ENCODE measurements at regions not wholly inside any gene's neighbourhood (a gene's known extent, or its start where the extent isn't known, plus 50 kb on each side); places are given as distances from the start of the nearest gene placed in this dataset.
"Not testable (repeated sequence)": the region's sequence is repeated elsewhere in the genome, so short reads cannot be mapped to it uniquely, and the experiment has no call there.

GRCh38 chr18:77329651-77330050 lies 80.0 kb downstream of the GALR1 start:
- DNase-seq (ENCODE audit: low read depth in 4 of 4, low spot score in 1 of 4) = no peak

- DNase-seq (ENCODE audit: low read depth in 4 of 4, low spot score in 1 of 4) = no peak
Observed at GRCh38 chr18:77334876-77335275, 85.2 kb downstream of the GALR1 start.

- no peak for DNase-seq (ENCODE audit: low read depth in 4 of 4, low spot score in 1 of 4)
Observed at GRCh38 chr18:77337604-77338003, 88.0 kb downstream of the GALR1 start.

GRCh38 chr18:77339093-77339492 lies 89.4 kb downstream of the GALR1 start:
- DNase-seq (ENCODE audit: low read depth in 4 of 4, low spot score in 1 of 4) = no peak

GRCh38 chr18:77339623-77340022 lies 90.0 kb downstream of the GALR1 start:
- no peak for DNase-seq (ENCODE audit: low read depth in 4 of 4, low spot score in 1 of 4)

- DNase-seq (ENCODE audit: low read depth in 4 of 4, low spot score in 1 of 4) = no peak
Observed at GRCh38 chr18:77340815-77341214, 91.2 kb downstream of the GALR1 start.

- DNase-seq (ENCODE audit: low read depth in 4 of 4, low spot score in 1 of 4) = no peak
Observed at GRCh38 chr18:77341527-77342325, 92.1 kb downstream of the GALR1 start.

- no peak for DNase-seq (ENCODE audit: low read depth in 4 of 4, low spot score in 1 of 4)
Observed at GRCh38 chr18:77342736-77343135, 93.1 kb downstream of the GALR1 start.

GRCh38 chr18:77343846-77344510 lies 94.3 kb downstream of the GALR1 start:
- DNase-seq (ENCODE audit: low read depth in 4 of 4, low spot score in 1 of 4) = no peak

GRCh38 chr18:77344786-77345500 lies 95.3 kb downstream of the GALR1 start:
- no peak for DNase-seq (ENCODE audit: low read depth in 4 of 4, low spot score in 1 of 4)

GRCh38 chr18:77346208-77346810 lies 96.7 kb downstream of the GALR1 start:
- DNase-seq (ENCODE audit: low read depth in 4 of 4, low spot score in 1 of 4) = no peak

GRCh38 chr18:77353349-77353748 lies 103.7 kb downstream of the GALR1 start:
- DNase-seq (ENCODE audit: low read depth in 4 of 4, low spot score in 1 of 4) = not testable (repeated sequence)

GRCh38 chr18:77359561-77360314 lies 110.1 kb downstream of the GALR1 start:
- DNase-seq (ENCODE audit: low read depth in 4 of 4, low spot score in 1 of 4) = no peak

GRCh38 chr18:77360315-77361190 lies 110.9 kb downstream of the GALR1 start:
- DNase-seq (ENCODE audit: low read depth in 4 of 4, low spot score in 1 of 4) = no peak

GRCh38 chr18:77361382-77361781 lies 111.7 kb downstream of the GALR1 start:
- no peak for DNase-seq (ENCODE audit: low read depth in 4 of 4, low spot score in 1 of 4)

- no peak for DNase-seq (ENCODE audit: low read depth in 4 of 4, low spot score in 1 of 4)
Observed at GRCh38 chr18:77365667-77366066, 116.0 kb downstream of the GALR1 start.

GRCh38 chr18:77366067-77366719 lies 116.5 kb downstream of the GALR1 start:
- DNase-seq (ENCODE audit: low read depth in 4 of 4, low spot score in 1 of 4) = no peak

GRCh38 chr18:77366720-77367641 lies 117.3 kb downstream of the GALR1 start:
- DNase-seq (ENCODE audit: low read depth in 4 of 4, low spot score in 1 of 4) = no peak
